ENCODE measurements at regions not wholly inside any gene's neighbourhood (a gene's known extent, or its start where the extent isn't known, plus 50 kb on each side); places are given as distances from the start of the nearest gene placed in this dataset.

GRCh38 chr9:120100595-120100994 is 479.4 kb downstream of the CDK5RAP2 start:
- no peak for TF ChIP-seq RAD21 (IDR thresholded peaks at IDR 0.05; ENCODE audit: low read depth)
- TF ChIP-seq POLR2AphosphoS5 (IDR thresholded peaks at IDR 0.05; ENCODE audit: low read depth, low read length), result no peak
- TF ChIP-seq JUND (IDR thresholded peaks at IDR 0.05), result no peak
- TF ChIP-seq CTCF (IDR thresholded peaks at IDR 0.05 in 2 of 3, conservative IDR thresholded peaks at IDR 0.05 in 1 of 3; ENCODE audit: borderline replicate concordance in 1 of 3, insufficient read depth in 1 of 3, low read depth in 2 of 3, low read length in 2 of 3), result no peak
- no peak for TF ChIP-seq EZH2phosphoT487 (IDR thresholded peaks at IDR 0.05; ENCODE audit: borderline replicate concordance)
- no peak for TF ChIP-seq EZH2 (IDR thresholded peaks at IDR 0.05)
- TF ChIP-seq TCF7L2 (IDR thresholded peaks at IDR 0.05; ENCODE audit: borderline replicate concordance, extremely low read depth, insufficient read depth, insufficient read length), result no peak
- no peak for TF ChIP-seq CEBPB (IDR thresholded peaks at IDR 0.05; ENCODE audit: low read depth)

All from HCT116 (cell line).